HEK293T (cell line): ENCODE measurements at regions not wholly inside any gene's neighbourhood (a gene's known extent, or its start where the extent isn't known, plus 50 kb on each side); places are given as distances from the start of the nearest gene placed in this dataset.

Experiments used
- CTCF ChIA-PET: fragments of 350-600 bp; formaldehyde crosslinking; extraction: SDS; loops from one replicate; lab custom pipeline; 2021; ENCODE audit warnings: antibody characterized with exemption, inconsistent platforms; lab: Yijun Ruan, JAX
- POLR2A ChIA-PET: fragments of 350-600 bp; formaldehyde crosslinking; extraction: SDS; loops from one replicate; lab custom pipeline; 2020; ENCODE audit warnings: antibody characterized with exemption, inconsistent platforms; lab: Yijun Ruan, JAX
- DNase-seq: peaks from one replicate; pipeline ENCODE4 v3.0.0; 2012; ENCODE audit warnings: mixed read lengths; ENCODE audit errors: extremely low spot score
- ARNT ChIP-seq: fragments of 450-650 bp; IDR thresholded peaks from 2 replicates; pipeline ENCODE4 v1.6.1; 2017; ENCODE audit warnings: mild to moderate bottlenecking
- BHLHE40 ChIP-seq: fragments of 450-650 bp; IDR thresholded peaks from 2 replicates; pipeline ENCODE4 v1.6.1; 2016; ENCODE audit warnings: mild to moderate bottlenecking, moderate library complexity, borderline replicate concordance
- CTBP1 ChIP-seq: fragments of 450-650 bp; IDR thresholded peaks from 2 replicates; pipeline ENCODE4 v1.6.1; 2016; ENCODE audit warnings: borderline replicate concordance
- ELF4 ChIP-seq: fragments of 450-650 bp; IDR thresholded peaks from 2 replicates; pipeline ENCODE4 v1.6.1; 2017; ENCODE audit warnings: antibody characterized with exemption
- FOXA1 ChIP-seq: fragments of 450-650 bp; IDR thresholded peaks from 2 replicates; pipeline ENCODE4 v1.6.1; 2016; ENCODE audit warnings: mild to moderate bottlenecking
- FOXK2 ChIP-seq: fragments of 450-650 bp; IDR thresholded peaks from 2 replicates; pipeline ENCODE4 v1.6.1; 2016; ENCODE audit warnings: mild to moderate bottlenecking
- FOXM1 ChIP-seq: fragments of 450-650 bp; IDR thresholded peaks from 2 replicates; pipeline ENCODE4 v1.6.1; 2017; ENCODE audit warnings: mild to moderate bottlenecking, borderline replicate concordance
- HDGF ChIP-seq: fragments of 450-650 bp; IDR thresholded peaks from 2 replicates; pipeline ENCODE4 v1.6.1; 2017; ENCODE audit warnings: antibody characterized with exemption, borderline replicate concordance
- L3MBTL2 ChIP-seq: fragments of 450-650 bp; conservative IDR thresholded peaks from 2 replicates; pipeline ENCODE4 v1.6.1; 2016; ENCODE audit warnings: mild to moderate bottlenecking
- LEF1 ChIP-seq: fragments of 450-650 bp; IDR thresholded peaks from 2 replicates; pipeline ENCODE4 v1.6.1; 2017; ENCODE audit warnings: mild to moderate bottlenecking, borderline replicate concordance
- NFRKB ChIP-seq: fragments of 450-650 bp; IDR thresholded peaks from 2 replicates; pipeline ENCODE4 v1.6.1; 2016; ENCODE audit warnings: mild to moderate bottlenecking, moderate library complexity
- SP1 ChIP-seq: fragments of 450-650 bp; IDR thresholded peaks from 2 replicates; pipeline ENCODE4 v1.6.1; 2017
- SUZ12 ChIP-seq: fragments of 450-650 bp; IDR thresholded peaks from 2 replicates; pipeline ENCODE4 v1.6.1; 2016; ENCODE audit warnings: mild to moderate bottlenecking
- TARDBP ChIP-seq: fragments of 450-650 bp; IDR thresholded peaks from 2 replicates; pipeline ENCODE4 v1.6.1; 2016
- ZNF384 ChIP-seq: fragments of 450-650 bp; IDR thresholded peaks from 2 replicates; pipeline ENCODE4 v1.6.1; 2016
- TF ChIP-seq, protein P1 (sequence below): fragments of 450-650 bp; IDR thresholded peaks from 2 replicates; pipeline ENCODE4 v1.6.1; 2016

DNA sequence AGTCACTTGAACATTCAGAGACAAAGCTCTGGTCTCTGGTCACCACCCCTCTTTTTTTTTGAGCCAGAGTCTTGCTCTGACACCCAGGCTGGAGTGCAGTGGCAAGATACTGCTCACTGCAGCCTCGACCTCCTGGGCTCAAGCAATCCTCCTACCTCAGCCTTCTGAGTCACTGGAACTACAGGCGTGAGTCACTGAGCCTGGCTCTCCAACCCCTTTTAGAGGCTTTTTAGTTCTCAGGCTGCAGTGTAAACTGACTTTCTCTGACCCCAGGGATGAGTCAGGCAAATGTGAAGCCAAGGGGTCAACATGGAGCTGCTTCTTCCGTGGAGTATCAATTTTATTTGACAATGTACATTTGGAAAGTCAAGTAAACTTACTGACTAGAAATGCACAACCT, 229.2 kb downstream of the PTTG2 start:
- no peak for DNase-seq
- CTCF ChIA-PET, result interaction anchor here (0.7 kb wide), 1 partner anchor 946 kb away, joined by 3 read pairs; no protein-coding TSS in a partner anchor
- no peak for TF ChIP-seq LEF1
- no peak for TF ChIP-seq NFRKB
- no peak for TF ChIP-seq ARNT
- TF ChIP-seq, protein P1, sequence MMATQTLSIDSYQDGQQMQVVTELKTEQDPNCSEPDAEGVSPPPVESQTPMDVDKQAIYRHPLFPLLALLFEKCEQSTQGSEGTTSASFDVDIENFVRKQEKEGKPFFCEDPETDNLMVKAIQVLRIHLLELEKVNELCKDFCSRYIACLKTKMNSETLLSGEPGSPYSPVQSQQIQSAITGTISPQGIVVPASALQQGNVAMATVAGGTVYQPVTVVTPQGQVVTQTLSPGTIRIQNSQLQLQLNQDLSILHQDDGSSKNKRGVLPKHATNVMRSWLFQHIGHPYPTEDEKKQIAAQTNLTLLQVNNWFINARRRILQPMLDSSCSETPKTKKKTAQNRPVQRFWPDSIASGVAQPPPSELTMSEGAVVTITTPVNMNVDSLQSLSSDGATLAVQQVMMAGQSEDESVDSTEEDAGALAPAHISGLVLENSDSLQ, result no peak
- no peak for TF ChIP-seq BHLHE40
- TF ChIP-seq FOXK2, result no peak
- TF ChIP-seq ELF4, result no peak
- TF ChIP-seq TARDBP, result no peak
- TF ChIP-seq CTBP1, result no peak
- no peak for TF ChIP-seq ZNF384
- POLR2A ChIA-PET, result no interaction called here

DNA sequence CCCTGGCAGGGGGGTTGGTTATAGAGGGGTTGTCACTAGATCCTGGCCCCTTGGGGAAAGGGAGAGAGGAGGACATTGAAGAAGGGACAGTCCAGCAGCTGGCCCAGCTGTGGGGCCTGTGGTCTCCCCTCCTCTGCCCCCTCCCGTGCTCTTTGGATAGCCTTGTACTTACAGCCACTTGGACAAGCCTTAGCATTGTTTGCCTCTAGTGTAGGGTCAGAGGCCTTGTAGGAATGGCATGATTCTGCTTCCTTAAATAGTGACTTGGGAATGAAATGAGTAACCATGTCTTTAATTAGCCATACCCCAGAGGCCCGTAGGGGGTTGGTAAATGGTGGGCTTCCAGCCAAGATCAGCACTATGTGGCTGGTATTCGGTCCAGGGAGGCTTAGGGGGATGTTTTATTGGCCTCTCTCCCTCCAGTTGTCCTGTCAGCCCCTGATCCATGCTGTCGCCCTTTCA, 230.6 kb downstream of the PTTG2 start:
- ChIA-PET POLR2A (no interaction called here), CTCF (no interaction called here)
- DNase-seq, result peak; percentile 17
- no peak for TF ChIP-seq HDGF
- TF ChIP-seq, protein P1, result 0 out of 2 replicates have a peak, but pooled peaks have one; percentile 17

DNA sequence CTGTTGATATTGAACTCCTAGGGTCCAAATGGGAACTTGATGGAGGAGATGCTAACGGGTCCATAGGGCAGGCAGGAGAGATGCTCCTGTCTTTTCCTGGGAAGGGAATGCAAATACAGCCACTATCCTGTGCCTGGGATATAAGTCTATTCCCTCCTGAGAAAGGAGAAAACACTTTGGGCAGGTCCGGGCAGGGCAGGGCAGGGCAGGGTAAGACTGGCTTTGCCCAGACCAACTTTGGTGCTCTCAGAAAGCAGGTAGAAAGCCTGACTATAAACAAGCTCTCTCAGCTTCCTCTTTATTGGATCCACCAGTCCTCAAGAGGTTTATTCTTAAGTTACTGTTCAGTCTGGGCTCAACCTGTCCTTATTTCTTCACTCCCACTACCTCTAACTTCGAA, 232.3 kb downstream of the PTTG2 start:
- POLR2A ChIA-PET, result no interaction called here
- no peak for DNase-seq
- TF ChIP-seq ELF4 (no peak), FOXK2 (no peak), SP1 (no peak), ZNF384 (no peak), L3MBTL2 (no peak), SUZ12 (no peak), LEF1 (no peak), CTBP1 (no peak), NFRKB (no peak), FOXM1 (no peak), FOXA1 (no peak), BHLHE40 (no peak), TARDBP (no peak), ARNT (no peak), HDGF (no peak)
- TF ChIP-seq, protein P1, result no peak
- CTCF ChIA-PET, result interaction anchor here (0.7 kb wide), 1 partner anchor 49 kb away, joined by 3 read pairs; no protein-coding TSS in a partner anchor

DNA sequence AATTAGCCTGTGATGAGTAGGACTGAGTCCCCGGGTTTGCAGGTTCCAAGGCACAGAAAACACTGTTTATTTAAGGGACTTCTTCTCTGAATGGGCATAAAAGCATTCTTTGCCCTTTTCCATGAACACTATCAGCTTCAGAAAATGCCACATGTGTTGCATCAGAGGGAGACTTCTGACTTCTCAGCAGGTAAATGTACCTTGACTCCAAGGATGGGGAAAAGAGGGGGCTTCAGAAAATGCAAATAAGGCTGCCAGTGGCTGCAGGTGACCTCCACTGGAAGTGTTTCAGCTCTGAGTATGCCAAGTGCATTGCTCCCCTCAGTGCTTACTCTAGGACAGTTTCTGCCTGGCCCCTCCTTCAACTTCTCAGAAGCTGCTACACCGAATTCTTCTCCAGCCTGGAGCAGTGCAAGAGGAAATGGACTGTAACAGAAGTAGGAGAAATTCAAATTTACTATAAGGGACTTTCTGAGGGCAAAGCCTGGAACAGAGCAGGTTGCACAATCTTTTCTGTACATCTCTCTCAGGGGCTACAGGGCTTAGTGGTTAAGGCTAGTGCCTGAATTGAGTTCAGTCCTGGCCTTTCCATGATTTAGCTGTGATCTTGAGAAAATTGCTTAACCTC, 233.2 kb downstream of the PTTG2 start:
- TF ChIP-seq NFRKB (no peak), LEF1 (no peak), HDGF (no peak), CTBP1 (no peak), SUZ12 (no peak), TARDBP (no peak), FOXK2 (no peak), L3MBTL2 (no peak), ZNF384 (no peak), BHLHE40 (no peak), SP1 (no peak)
- TF ChIP-seq, protein P1, result no peak
- ChIA-PET POLR2A (no interaction called here), CTCF (interaction anchor here (0.7 to 2.0 kb wide), 2 partner anchors 12 to 49 kb away, joined by 3 to 4 read pairs; no protein-coding TSS in a partner anchor)
- DNase-seq, result no peak

DNA sequence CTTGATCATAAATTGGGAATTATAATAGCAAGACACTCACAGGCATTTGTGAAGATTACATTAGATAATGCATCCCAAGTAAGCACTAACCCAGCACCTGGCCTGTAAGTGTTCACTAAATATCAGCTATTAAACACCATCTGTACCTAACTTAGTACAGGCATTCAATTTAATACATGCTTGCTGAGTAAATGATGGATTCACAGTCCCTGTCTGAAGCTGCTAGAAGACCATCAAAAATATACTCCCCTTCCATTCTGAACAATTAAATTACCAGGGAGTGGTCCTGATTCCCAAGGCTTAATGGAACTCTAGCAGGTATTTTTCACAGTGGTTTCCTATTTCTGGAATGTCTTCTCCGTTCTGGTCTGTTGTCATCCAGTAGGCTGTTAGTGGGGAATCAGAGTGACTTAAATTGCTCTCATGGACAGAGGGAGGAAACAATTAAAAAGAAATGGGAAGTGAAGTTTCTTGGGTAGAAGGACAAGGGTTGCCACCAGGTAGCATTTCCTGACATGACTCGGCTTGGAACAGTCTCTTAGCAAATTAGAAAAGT, 233.9 kb downstream of the PTTG2 start:
- ChIA-PET CTCF (interaction anchor here (2.0 kb wide), 1 partner anchor 13 kb away, joined by 4 read pairs; no protein-coding TSS in a partner anchor), POLR2A (no interaction called here)
- no peak for DNase-seq
- TF ChIP-seq FOXA1 (no peak), CTBP1 (no peak), BHLHE40 (no peak), ZNF384 (no peak), ARNT (no peak)
- TF ChIP-seq, protein P1, result no peak
